SU-DHL-6 (cell line): ENCODE measurements at regions not wholly inside any gene's neighbourhood (a gene's known extent, or its start where the extent isn't known, plus 50 kb on each side); places are given as distances from the start of the nearest gene placed in this dataset.

Experiments used
- CTCF ChIP-seq: fragments of 200-600 bp; sonication (generic); IDR thresholded peaks from one replicate; pipeline ENCODE4 v1.5.1; 2017; ENCODE audit warnings: antibody characterized with exemption, mild to moderate bottlenecking, low read length, moderate library complexity; ENCODE audit not compliant: insufficient read depth, poor library complexity, severe bottlenecking
- EZH2phosphoT487 ChIP-seq: fragments of 200-600 bp; sonication (generic), shearing (Covaris generic); conservative IDR thresholded peaks from 2 replicates; pipeline ENCODE4 v1.6.1; 2018; ENCODE audit warnings: mild to moderate bottlenecking, antibody characterized with exemption, low read length, moderate library complexity, mixed read lengths

GRCh38 chr13:43961909-43962308, 82.2 kb downstream of the LACC1 start:
- TF ChIP-seq CTCF (no peak), EZH2phosphoT487 (no peak)
